HG03469 (cell line): ENCODE measurements at regions not wholly inside any gene's neighbourhood (a gene's known extent, or its start where the extent isn't known, plus 50 kb on each side); places are given as distances from the start of the nearest gene placed in this dataset.
A peak's percentile ranks its signal among the peaks of the same experiment; 100 is the strongest.

Experiments
- ATAC-seq: cut with Tn5 transposase; IDR thresholded peaks from one replicate; pipeline ENCODE4 v1.9.1; 2021; ENCODE audit warnings: mild to moderate bottlenecking, moderate library complexity, moderate number of reproducible peaks; ENCODE audit not compliant: unreplicated experiment

- ATAC-seq = no peak
Observed at GRCh38 chr4:163582703-163583102, 88.2 kb downstream of the TMA16 start.

- peak; percentile 67 for ATAC-seq
Observed at GRCh38 chr4:163587867-163588266, 93.4 kb downstream of the TMA16 start.

- ATAC-seq = no peak
Observed at GRCh38 chr4:163588532-163588931, 94.0 kb downstream of the TMA16 start.

GRCh38 chr4:163590103-163590502 is 95.6 kb downstream of the TMA16 start:
- peak; percentile 23 for ATAC-seq

GRCh38 chr4:163590619-163591264 is 96.3 kb downstream of the TMA16 start:
- no peak for ATAC-seq

GRCh38 chr4:163591614-163592020 is 97.1 kb downstream of the TMA16 start:
- peak; percentile 79 for ATAC-seq

GRCh38 chr4:163592212-163592611 is 97.7 kb downstream of the TMA16 start:
- ATAC-seq = no peak

- no peak for ATAC-seq
Observed at GRCh38 chr4:163595580-163595979, 101.1 kb downstream of the TMA16 start.

- ATAC-seq = peak; percentile 69
Observed at GRCh38 chr4:163598028-163598427, 103.5 kb downstream of the TMA16 start.

GRCh38 chr4:163598489-163598888 is 104.0 kb downstream of the TMA16 start:
- peak; percentile 22 for ATAC-seq

GRCh38 chr4:163600727-163601126 is 106.2 kb downstream of the TMA16 start:
- ATAC-seq = peak; percentile 30

GRCh38 chr4:163603257-163603656 is 108.8 kb downstream of the TMA16 start:
- no peak for ATAC-seq

- no peak for ATAC-seq
Observed at GRCh38 chr4:163606896-163607691, 112.6 kb downstream of the TMA16 start.

- no peak for ATAC-seq
Observed at GRCh38 chr4:163609019-163609418, 114.5 kb downstream of the TMA16 start.

- no peak for ATAC-seq
Observed at GRCh38 chr4:163610648-163611047, 116.2 kb downstream of the TMA16 start.

GRCh38 chr4:163611182-163611581 is 116.7 kb downstream of the TMA16 start:
- ATAC-seq = no peak

- peak; percentile 57 for ATAC-seq
Observed at GRCh38 chr4:163611784-163612445, 117.4 kb downstream of the TMA16 start.

- ATAC-seq = no peak
Observed at GRCh38 chr4:163612762-163613161, 118.3 kb downstream of the TMA16 start.

- no peak for ATAC-seq
Observed at GRCh38 chr4:163613383-163613782, 118.9 kb downstream of the TMA16 start.

GRCh38 chr4:163614866-163615265 is 120.4 kb downstream of the TMA16 start:
- ATAC-seq = no peak

GRCh38 chr4:163618845-163619244 is 124.4 kb downstream of the TMA16 start:
- ATAC-seq = no peak

- no peak for ATAC-seq
Observed at GRCh38 chr4:163620738-163621137, 126.2 kb downstream of the TMA16 start.
